Calu3 (cell line): ENCODE measurements at regions not wholly inside any gene's neighbourhood (a gene's known extent, or its start where the extent isn't known, plus 50 kb on each side); places are given as distances from the start of the nearest gene placed in this dataset.

Source experiments
- BruUV-seq: library from RNA; stranded (reverse); fragments of 400-500 nt; replicated peaks from 2 replicates; lab custom pipeline; 2021; lab: Mats Ljungman, UMichigan
- CTCF ChIA-PET: fragments of 300-600 bp; sonication (Branson Sonifier 250); formaldehyde crosslinking; loops from one replicate; lab custom pipeline; 2022; ENCODE audit warnings: antibody characterized with exemption; lab: Charles Lee
- DNase-seq: peaks from one replicate; pipeline ENCODE4 v3.0.0; 2022
- H3K27ac Mint-ChIP-seq: one replicate; pipeline ENCODE4 v1.8.0; 2022; ENCODE audit warnings: mixed read lengths; ENCODE audit not compliant: unreplicated experiment
- H3K27me3 Mint-ChIP-seq: one replicate; pipeline ENCODE4 v1.8.0; 2022; ENCODE audit warnings: mixed read lengths; ENCODE audit not compliant: unreplicated experiment
- H3K36me3 Mint-ChIP-seq: one replicate; pipeline ENCODE4 v1.8.0; 2022; ENCODE audit warnings: mild to moderate bottlenecking, moderate library complexity, mixed read lengths; ENCODE audit not compliant: insufficient read depth, unreplicated experiment
- H3K4me1 Mint-ChIP-seq: one replicate; pipeline ENCODE4 v1.8.0; 2022; ENCODE audit warnings: mild to moderate bottlenecking, low read depth, mixed read lengths; ENCODE audit not compliant: unreplicated experiment
- H3K4me3 Mint-ChIP-seq: one replicate; pipeline ENCODE4 v1.8.0; 2022; ENCODE audit warnings: mild to moderate bottlenecking, low read depth, moderate library complexity, mixed read lengths; ENCODE audit not compliant: unreplicated experiment
- H3K9me3 Mint-ChIP-seq: one replicate; pipeline ENCODE4 v1.8.0; 2022; ENCODE audit warnings: low read depth, mixed read lengths; ENCODE audit not compliant: unreplicated experiment
- CTCF ChIP-seq: fragments of 200-600 bp; IDR thresholded peaks from one replicate; pipeline ENCODE4 v1.8.0; 2022; ENCODE audit warnings: antibody characterized with exemption; ENCODE audit not compliant: unreplicated experiment
- intact Hi-C: fragments of 100-400 bp; cut with micrococcal nuclease; formaldehyde crosslinking; loops from one replicate; pipeline ENCODE4 v1.10.0; 2022; ENCODE audit not compliant: unreplicated experiment

- BruUV-seq, result no TSS peak
- H3K27ac Mint-ChIP-seq, result no peak overlapping the region
- H3K4me1 Mint-ChIP-seq, result no peaks in the 10 kb centered on the region
- no peak for TF ChIP-seq CTCF
- intact Hi-C loops, result no loop called here
- no peak for DNase-seq
- no peaks in the 10 kb centered on the region for H3K36me3 Mint-ChIP-seq
- CTCF ChIA-PET, result no interaction called here
- no peaks in the 10 kb centered on the region for H3K27me3 Mint-ChIP-seq
- peaks cover 10% of the 10 kb centered on the region for H3K9me3 Mint-ChIP-seq
- H3K4me3 Mint-ChIP-seq, result no peak overlapping the region
These were observed 496.9 kb downstream of the EPHA4 start for GRCh38 chr2:221075203-221075602.

- no peaks in the 10 kb centered on the region for H3K4me1 Mint-ChIP-seq
These were observed 494.9 kb downstream of the EPHA4 start for GRCh38 chr2:221077251-221077650.

GRCh38 chr2:221077799-221078198, 494.3 kb downstream of the EPHA4 start:
- H3K27ac Mint-ChIP-seq, result no peak overlapping the region
- no peaks in the 10 kb centered on the region for H3K4me1 Mint-ChIP-seq
- CTCF ChIA-PET, result no interaction called here
- H3K27me3 Mint-ChIP-seq, result no peaks in the 10 kb centered on the region
- H3K9me3 Mint-ChIP-seq, result no peaks in the 10 kb centered on the region
- no peaks in the 10 kb centered on the region for H3K36me3 Mint-ChIP-seq
- no peak for DNase-seq
- no peak for TF ChIP-seq CTCF
- no peak overlapping the region for H3K4me3 Mint-ChIP-seq
- intact Hi-C loops, result no loop called here
- BruUV-seq, result no TSS peak

More at GRCh38 chr2:221077251-221077650, 494.9 kb downstream of the EPHA4 start:
- Mint-ChIP-seq H3K27me3 (no peaks in the 10 kb centered on the region), H3K4me3 (no peak overlapping the region), H3K36me3 (no peaks in the 10 kb centered on the region), H3K9me3 (peaks cover 3% of the 10 kb centered on the region), H3K27ac (no peak overlapping the region)
- DNase-seq, result no peak
- CTCF ChIA-PET, result interaction anchor here (0.6 kb wide), 1 partner anchor 364 kb away, joined by 4 read pairs; no protein-coding TSS in a partner anchor
- BruUV-seq, result no TSS peak
- TF ChIP-seq CTCF, result no peak
- intact Hi-C loops, result no loop called here

- Mint-ChIP-seq H3K27ac (no peak overlapping the region), H3K9me3 (no peaks in the 10 kb centered on the region), H3K27me3 (no peaks in the 10 kb centered on the region), H3K4me1 (no peaks in the 10 kb centered on the region), H3K4me3 (no peak overlapping the region), H3K36me3 (no peaks in the 10 kb centered on the region)
- intact Hi-C loops, result no loop called here
- TF ChIP-seq CTCF, result no peak
- CTCF ChIA-PET, result interaction anchor here (0.6 kb wide), 1 partner anchor 893 kb away, joined by 6 read pairs; no protein-coding TSS in a partner anchor
- no peak for DNase-seq
- no TSS peak for BruUV-seq
These were observed 486.7 kb downstream of the EPHA4 start for GRCh38 chr2:221085341-221085900.
